K562 (cell line): ENCODE measurements at regions not wholly inside any gene's neighbourhood (a gene's known extent, or its start where the extent isn't known, plus 50 kb on each side); places are given as distances from the start of the nearest gene placed in this dataset.

Source experiments
- BDP1 ChIP-seq: IDR thresholded peaks from 3 replicates; pipeline ENCODE4 v1.6.1; 2011; ENCODE audit not compliant: insufficient read length, insufficient read depth
- FUS ChIP-seq: fragments of 200-400 bp; formaldehyde crosslinking; optimal IDR thresholded peaks from 2 replicates; pipeline ENCODE3; 2017; ENCODE audit warnings: low read depth, low read length
- POLR2A ChIP-seq: fragments of 450-650 bp; conservative IDR thresholded peaks from 2 replicates; pipeline ENCODE4 v1.6.1; 2016
- POLR2G ChIP-seq: fragments of 200-400 bp; formaldehyde crosslinking; IDR thresholded peaks from 2 replicates; pipeline ENCODE4 v1.6.1; 2017; ENCODE audit warnings: low read depth, mild to moderate bottlenecking, antibody characterized with exemption, low read length, moderate library complexity
- PRPF4 ChIP-seq: fragments of 200-400 bp; formaldehyde crosslinking; IDR thresholded peaks from one replicate; pipeline ENCODE4 v1.6.1; 2017; ENCODE audit warnings: low read length, low read depth, mild to moderate bottlenecking; ENCODE audit not compliant: insufficient read depth, poor library complexity, severe bottlenecking
- TF ChIP-seq, protein P1 (sequence below): fragments of 250-450 bp; sonication (Bioruptor Pico); IDR thresholded peaks from 2 replicates; pipeline ENCODE4 v1.5.0; 2021; ENCODE audit warnings: mild to moderate bottlenecking, borderline replicate concordance
- TF ChIP-seq, protein P2 (sequence below), 3 experiments: IDR thresholded peaks in 2 of 3; conservative IDR thresholded peaks in 1 of 3; 2 replicates each; pipeline ENCODE4 v1.5.1; 2011 to 2012; ENCODE audit warnings: low read length in 3 of 3, mild to moderate bottlenecking in 3 of 3, control low read depth in 2 of 3, improper control_type of control experiment in 1 of 3, inconsistent platforms in 1 of 3, low read depth in 1 of 3, mixed read lengths in 1 of 3, moderate library complexity in 1 of 3; ENCODE audit not compliant: insufficient read depth in 2 of 3
- TF ChIP-seq, protein P3 (sequence below): fragments of 450-650 bp; conservative IDR thresholded peaks from 2 replicates; pipeline ENCODE4 v1.6.1; 2016; ENCODE audit warnings: missing genetic modification characterization, low read depth, mild to moderate bottlenecking, control low read depth, missing compliant biosample characterization

DNA sequence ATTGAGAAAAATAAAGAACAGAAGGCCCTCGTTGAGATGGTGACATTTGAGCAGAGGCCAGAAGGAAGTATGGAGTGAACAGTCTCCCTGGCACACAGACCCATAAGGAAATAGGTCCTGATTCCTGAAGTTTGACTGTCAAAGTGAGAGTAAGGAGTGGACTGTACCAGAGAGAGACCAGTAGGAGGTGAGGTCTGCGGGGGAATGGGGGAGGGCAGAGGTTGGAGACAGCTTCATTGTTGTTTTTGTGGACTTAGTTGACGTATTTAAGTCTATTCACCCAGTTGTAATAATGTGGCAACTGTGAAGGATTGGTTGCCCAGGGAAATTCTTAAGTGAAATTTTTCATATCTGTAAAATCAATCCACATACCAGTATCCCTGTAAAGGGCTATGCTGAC is 110.7 kb downstream of the TFAP2B start:
- TF ChIP-seq PRPF4 (no peak), FUS (no peak), BDP1 (no peak), POLR2A (no peak), POLR2G (no peak)
- TF ChIP-seq, protein P1, sequence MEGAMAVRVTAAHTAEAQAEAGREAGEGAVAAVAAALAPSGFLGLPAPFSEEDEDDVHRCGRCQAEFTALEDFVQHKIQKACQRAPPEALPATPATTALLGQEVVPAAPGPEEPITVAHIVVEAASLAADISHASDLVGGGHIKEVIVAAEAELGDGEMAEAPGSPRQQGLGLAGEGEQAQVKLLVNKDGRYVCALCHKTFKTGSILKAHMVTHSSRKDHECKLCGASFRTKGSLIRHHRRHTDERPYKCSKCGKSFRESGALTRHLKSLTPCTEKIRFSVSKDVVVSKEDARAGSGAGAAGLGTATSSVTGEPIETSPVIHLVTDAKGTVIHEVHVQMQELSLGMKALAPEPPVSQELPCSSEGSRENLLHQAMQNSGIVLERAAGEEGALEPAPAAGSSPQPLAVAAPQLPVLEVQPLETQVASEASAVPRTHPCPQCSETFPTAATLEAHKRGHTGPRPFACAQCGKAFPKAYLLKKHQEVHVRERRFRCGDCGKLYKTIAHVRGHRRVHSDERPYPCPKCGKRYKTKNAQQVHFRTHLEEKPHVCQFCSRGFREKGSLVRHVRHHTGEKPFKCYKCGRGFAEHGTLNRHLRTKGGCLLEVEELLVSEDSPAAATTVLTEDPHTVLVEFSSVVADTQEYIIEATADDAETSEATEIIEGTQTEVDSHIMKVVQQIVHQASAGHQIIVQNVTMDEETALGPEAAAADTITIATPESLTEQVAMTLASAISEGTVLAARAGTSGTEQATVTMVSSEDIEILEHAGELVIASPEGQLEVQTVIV (CRISPR knock-in tag), result no peak
- TF ChIP-seq, protein P2, sequence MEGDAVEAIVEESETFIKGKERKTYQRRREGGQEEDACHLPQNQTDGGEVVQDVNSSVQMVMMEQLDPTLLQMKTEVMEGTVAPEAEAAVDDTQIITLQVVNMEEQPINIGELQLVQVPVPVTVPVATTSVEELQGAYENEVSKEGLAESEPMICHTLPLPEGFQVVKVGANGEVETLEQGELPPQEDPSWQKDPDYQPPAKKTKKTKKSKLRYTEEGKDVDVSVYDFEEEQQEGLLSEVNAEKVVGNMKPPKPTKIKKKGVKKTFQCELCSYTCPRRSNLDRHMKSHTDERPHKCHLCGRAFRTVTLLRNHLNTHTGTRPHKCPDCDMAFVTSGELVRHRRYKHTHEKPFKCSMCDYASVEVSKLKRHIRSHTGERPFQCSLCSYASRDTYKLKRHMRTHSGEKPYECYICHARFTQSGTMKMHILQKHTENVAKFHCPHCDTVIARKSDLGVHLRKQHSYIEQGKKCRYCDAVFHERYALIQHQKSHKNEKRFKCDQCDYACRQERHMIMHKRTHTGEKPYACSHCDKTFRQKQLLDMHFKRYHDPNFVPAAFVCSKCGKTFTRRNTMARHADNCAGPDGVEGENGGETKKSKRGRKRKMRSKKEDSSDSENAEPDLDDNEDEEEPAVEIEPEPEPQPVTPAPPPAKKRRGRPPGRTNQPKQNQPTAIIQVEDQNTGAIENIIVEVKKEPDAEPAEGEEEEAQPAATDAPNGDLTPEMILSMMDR (IDR thresholded peaks at IDR 0.05 in 2 of 3, conservative IDR thresholded peaks at IDR 0.05 in 1 of 3; ENCODE audit: insufficient read depth in 2 of 3, low read depth in 1 of 3, low read length in 3 of 3), result no peak
- TF ChIP-seq, protein P3, sequence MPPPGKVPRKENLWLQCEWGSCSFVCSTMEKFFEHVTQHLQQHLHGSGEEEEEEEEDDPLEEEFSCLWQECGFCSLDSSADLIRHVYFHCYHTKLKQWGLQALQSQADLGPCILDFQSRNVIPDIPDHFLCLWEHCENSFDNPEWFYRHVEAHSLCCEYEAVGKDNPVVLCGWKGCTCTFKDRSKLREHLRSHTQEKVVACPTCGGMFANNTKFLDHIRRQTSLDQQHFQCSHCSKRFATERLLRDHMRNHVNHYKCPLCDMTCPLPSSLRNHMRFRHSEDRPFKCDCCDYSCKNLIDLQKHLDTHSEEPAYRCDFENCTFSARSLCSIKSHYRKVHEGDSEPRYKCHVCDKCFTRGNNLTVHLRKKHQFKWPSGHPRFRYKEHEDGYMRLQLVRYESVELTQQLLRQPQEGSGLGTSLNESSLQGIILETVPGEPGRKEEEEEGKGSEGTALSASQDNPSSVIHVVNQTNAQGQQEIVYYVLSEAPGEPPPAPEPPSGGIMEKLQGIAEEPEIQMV (tag), result no peak
